ENCODE measurements at regions not wholly inside any gene's neighbourhood (a gene's known extent, or its start where the extent isn't known, plus 50 kb on each side); places are given as distances from the start of the nearest gene placed in this dataset.
"Not testable (repeated sequence)": the region's sequence is repeated elsewhere in the genome, so short reads cannot be mapped to it uniquely, and the experiment has no call there.

DNA sequence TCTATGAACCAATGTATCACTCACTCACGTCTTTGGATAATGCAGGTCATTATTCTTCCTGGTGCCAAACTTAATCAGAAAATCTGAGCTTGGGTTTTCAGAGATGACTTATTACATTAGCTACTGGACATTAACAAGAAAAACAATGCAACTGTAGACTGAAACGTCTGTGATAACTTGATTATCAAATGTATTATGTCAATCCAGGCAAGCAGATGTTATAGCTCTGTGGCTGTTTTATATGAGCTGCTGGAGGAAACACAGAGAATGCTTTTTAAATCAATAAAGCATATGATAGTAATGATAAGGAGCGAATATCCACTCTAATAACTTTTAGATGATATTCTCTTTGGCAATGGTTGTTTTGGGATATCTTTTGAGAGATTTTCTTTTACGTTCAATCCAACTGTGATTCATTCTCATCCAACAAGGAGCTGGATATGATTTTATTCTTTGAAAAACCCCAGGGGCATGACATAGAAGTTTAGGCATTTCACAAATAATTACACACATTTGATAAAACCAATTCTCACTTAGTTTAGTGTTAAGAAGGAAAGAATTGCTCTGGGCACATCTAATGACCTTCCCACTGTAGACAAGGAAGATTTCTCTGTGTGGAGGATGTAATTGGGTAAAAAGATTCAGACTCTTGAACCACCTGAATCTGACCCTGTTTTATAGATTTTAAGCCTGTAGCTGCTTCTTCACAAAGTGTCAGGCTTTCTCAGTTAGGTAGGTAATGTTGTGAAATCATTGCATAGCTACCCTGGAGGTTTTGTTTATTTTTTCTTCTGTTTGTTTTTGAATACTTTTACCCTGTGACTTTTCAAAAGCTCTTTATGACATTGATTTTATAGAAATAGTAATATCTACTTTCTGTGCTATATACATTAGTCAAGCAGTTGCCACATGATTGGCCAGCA, 1124.7 kb downstream of the DNAJB9 start:
- Histone ChIP-seq H3K27me3 (ENCODE audit: control insufficient read depth, insufficient read depth, low read length) (no peaks in the 10 kb centered on the region), H3K4me3 (ENCODE audit: low read length) (no peak overlapping the region), H3K36me3 (ENCODE audit: control insufficient read depth, insufficient read depth, low read length) (no peaks in the 10 kb centered on the region), H3K9me3 (ENCODE audit: control insufficient read depth, insufficient read depth, low read length) (no peaks in the 10 kb centered on the region), H3K4me1 (ENCODE audit: control insufficient read depth, insufficient read depth, low read length) (no peaks in the 10 kb centered on the region), H3K27ac (ENCODE audit: low read length) (no peak overlapping the region)
- DNase-seq (ENCODE audit: low read depth, low spot score) = no peak
- no CpG with 5 or more reads among the region's 4 CpGs for WGBS (ENCODE audit: insufficient coverage, insufficient read length)

DNA sequence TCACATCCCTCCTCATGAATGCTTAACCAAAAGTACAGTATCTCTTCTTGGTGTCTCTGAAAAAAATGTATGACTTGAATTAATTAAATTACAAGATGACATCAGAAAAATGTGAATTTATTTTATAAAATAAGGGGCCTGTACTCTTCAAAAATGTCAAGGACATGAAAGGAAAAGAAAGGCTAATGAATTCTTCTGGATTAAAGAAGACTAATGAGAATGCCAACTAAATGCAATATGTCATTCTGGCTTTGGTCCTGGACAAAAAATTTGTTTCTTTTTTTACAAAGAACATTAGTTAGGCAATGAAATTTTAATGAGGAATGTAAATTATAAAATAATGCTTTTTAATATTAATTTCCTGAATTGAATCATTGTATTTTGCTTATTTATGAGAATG, 1125.7 kb downstream of the DNAJB9 start:
- no peak overlapping the region for H3K27ac ChIP-seq (ENCODE audit: low read length)
- no peaks in the 10 kb centered on the region for H3K9me3 ChIP-seq (ENCODE audit: control insufficient read depth, insufficient read depth, low read length)
- H3K36me3 ChIP-seq (ENCODE audit: control insufficient read depth, insufficient read depth, low read length) = no peaks in the 10 kb centered on the region
- no peak for DNase-seq (ENCODE audit: low read depth, low spot score)
- H3K4me1 ChIP-seq (ENCODE audit: control insufficient read depth, insufficient read depth, low read length) = no peaks in the 10 kb centered on the region
- H3K4me3 ChIP-seq (ENCODE audit: low read length) = no peak overlapping the region
- no peaks in the 10 kb centered on the region for H3K27me3 ChIP-seq (ENCODE audit: control insufficient read depth, insufficient read depth, low read length)

DNA sequence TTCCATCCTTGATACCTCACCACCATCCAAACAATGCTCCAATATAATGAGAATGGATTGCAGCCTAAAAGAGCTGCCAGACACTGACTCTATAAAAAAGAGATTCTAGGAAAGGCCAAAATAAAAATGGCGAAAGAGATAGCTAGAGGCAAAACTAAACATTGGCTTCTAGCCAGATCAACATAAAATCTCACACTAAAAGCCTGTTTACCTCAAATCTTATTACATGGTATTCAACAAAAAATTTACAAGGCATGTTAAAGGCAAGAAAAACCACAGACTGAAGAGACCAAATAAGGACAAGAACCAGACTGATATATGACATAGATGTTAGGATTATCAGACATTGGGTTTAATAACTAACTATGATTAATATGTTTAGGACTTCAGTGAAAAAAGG, 1127.0 kb downstream of the DNAJB9 start:
- DNase-seq (ENCODE audit: low read depth, low spot score) = no peak
- WGBS (ENCODE audit: insufficient coverage, insufficient read length) = no CpG with 5 or more reads among the region's 1 CpG

DNA sequence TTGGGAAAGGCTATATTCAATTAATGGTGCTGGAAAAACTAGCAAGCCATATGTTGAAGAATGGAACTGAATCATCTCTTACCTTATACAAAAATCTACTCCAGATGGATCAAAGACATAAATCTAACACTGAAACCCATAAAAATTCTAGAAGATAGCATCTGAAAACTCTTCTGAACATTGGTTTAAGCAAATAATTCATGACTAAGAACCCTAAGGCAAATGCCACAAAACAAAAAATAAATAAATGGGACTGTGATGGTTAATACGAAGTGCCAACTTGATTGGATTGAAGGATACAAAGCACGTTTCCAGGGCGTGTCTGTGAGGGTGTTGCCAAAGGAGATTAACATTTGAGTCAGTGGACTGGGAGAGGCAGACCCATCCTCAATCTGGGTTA, 1130.0 kb downstream of the DNAJB9 start:
- DNase-seq (ENCODE audit: low read depth, low spot score) = no peak
- Histone ChIP-seq H3K27ac (ENCODE audit: low read length) (no peak overlapping the region), H3K4me1 (ENCODE audit: control insufficient read depth, insufficient read depth, low read length) (no peaks in the 10 kb centered on the region), H3K9me3 (ENCODE audit: control insufficient read depth, insufficient read depth, low read length) (no peaks in the 10 kb centered on the region), H3K4me3 (ENCODE audit: low read length) (no peak overlapping the region), H3K27me3 (ENCODE audit: control insufficient read depth, insufficient read depth, low read length) (no peaks in the 10 kb centered on the region), H3K36me3 (ENCODE audit: control insufficient read depth, insufficient read depth, low read length) (no peaks in the 10 kb centered on the region)
- WGBS (ENCODE audit: insufficient coverage, insufficient read length) = no CpG with 5 or more reads among the region's 3 CpGs

More for the DNA sequence above, 1127.0 kb downstream of the DNAJB9 start:
- Histone ChIP-seq H3K4me3 (ENCODE audit: low read length) (no peak overlapping the region), H3K36me3 (ENCODE audit: control insufficient read depth, insufficient read depth, low read length) (no peaks in the 10 kb centered on the region), H3K27ac (ENCODE audit: low read length) (no peak overlapping the region), H3K4me1 (ENCODE audit: control insufficient read depth, insufficient read depth, low read length) (no peaks in the 10 kb centered on the region), H3K27me3 (ENCODE audit: control insufficient read depth, insufficient read depth, low read length) (no peaks in the 10 kb centered on the region), H3K9me3 (ENCODE audit: control insufficient read depth, insufficient read depth, low read length) (no peaks in the 10 kb centered on the region)

DNA sequence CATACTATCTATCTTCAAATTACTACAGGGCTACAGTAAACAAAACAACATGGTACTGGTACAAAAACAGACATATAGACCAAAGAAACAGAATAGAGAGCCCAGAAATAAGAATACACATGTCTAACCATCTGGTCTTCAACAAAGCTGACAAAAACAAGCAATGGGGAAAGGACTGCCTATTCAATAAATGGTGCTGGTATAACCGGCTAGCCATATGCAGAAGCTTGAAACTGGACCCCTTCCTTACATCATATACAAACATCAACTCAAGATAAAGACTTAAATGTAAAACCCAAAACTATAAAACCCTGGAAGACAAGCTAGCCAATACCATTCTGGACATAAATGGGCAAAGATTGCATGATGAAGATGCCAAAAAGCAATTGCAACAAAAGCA, 1143.7 kb downstream of the DNAJB9 start:
- no peak for DNase-seq (ENCODE audit: low read depth, low spot score)
- Histone ChIP-seq H3K4me1 (ENCODE audit: control insufficient read depth, insufficient read depth, low read length) (no peaks in the 10 kb centered on the region), H3K9me3 (ENCODE audit: control insufficient read depth, insufficient read depth, low read length) (no peaks in the 10 kb centered on the region), H3K4me3 (ENCODE audit: low read length) (no peak overlapping the region), H3K36me3 (ENCODE audit: control insufficient read depth, insufficient read depth, low read length) (no peaks in the 10 kb centered on the region), H3K27me3 (ENCODE audit: control insufficient read depth, insufficient read depth, low read length) (no peaks in the 10 kb centered on the region), H3K27ac (ENCODE audit: low read length) (no peak overlapping the region)
- no CpG with 5 or more reads among the region's 1 CpG for WGBS (ENCODE audit: insufficient coverage, insufficient read length)

DNA sequence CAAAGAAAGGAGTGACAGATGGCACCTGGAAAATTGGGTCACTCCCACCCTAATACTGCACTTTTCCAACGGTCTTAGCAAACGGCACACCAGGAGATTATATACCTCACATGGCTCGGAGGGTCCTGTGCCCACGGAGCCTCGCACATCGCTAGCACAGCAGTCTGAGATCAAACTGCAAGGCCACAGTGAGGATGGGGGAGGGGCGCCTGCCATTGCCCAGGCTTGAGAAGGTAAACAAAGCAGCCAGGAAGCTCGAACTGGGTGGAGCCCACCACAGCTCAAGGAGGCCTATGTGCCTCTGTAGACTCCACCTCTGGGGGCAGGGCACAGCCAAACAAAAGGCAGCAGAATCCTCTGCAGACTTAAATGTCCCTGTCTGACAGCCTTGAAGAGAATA, 1149.7 kb downstream of the DNAJB9 start:
- not testable (repeated sequence) for H3K27me3 ChIP-seq (ENCODE audit: control insufficient read depth, insufficient read depth, low read length); DNase-seq (ENCODE audit: low read depth, low spot score); H3K36me3 ChIP-seq (ENCODE audit: control insufficient read depth, insufficient read depth, low read length); H3K27ac ChIP-seq (ENCODE audit: low read length); H3K4me1 ChIP-seq (ENCODE audit: control insufficient read depth, insufficient read depth, low read length); H3K4me3 ChIP-seq (ENCODE audit: low read length); H3K9me3 ChIP-seq (ENCODE audit: control insufficient read depth, insufficient read depth, low read length)
- WGBS (ENCODE audit: insufficient coverage, insufficient read length) = no CpG with 5 or more reads among the region's 8 CpGs

DNA sequence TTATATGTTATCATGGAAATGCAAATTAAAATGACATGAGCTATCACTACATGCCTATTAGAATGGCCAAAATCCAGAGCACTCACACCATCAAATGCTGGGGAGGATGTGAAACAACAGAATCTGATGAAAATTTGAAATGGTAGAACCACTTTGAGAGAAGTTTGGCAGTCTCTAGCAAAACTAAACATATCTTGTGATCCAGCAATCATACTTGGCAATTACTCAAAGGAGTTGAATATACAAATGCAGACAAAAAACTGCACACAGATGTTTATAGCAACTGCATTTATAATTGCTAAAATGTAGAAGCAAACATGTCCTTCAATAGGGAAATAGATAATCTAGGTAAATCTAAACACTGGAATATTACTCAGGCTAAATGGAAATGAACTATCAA, 1164.9 kb downstream of the DNAJB9 start:
- no peak overlapping the region for H3K4me3 ChIP-seq (ENCODE audit: low read length)
- H3K4me1 ChIP-seq (ENCODE audit: control insufficient read depth, insufficient read depth, low read length) = no peaks in the 10 kb centered on the region
- H3K27ac ChIP-seq (ENCODE audit: low read length) = no peak overlapping the region
- H3K36me3 ChIP-seq (ENCODE audit: control insufficient read depth, insufficient read depth, low read length) = no peaks in the 10 kb centered on the region
- DNase-seq (ENCODE audit: low read depth, low spot score) = no peak
- H3K27me3 ChIP-seq (ENCODE audit: control insufficient read depth, insufficient read depth, low read length) = no peaks in the 10 kb centered on the region
- H3K9me3 ChIP-seq (ENCODE audit: control insufficient read depth, insufficient read depth, low read length) = no peaks in the 10 kb centered on the region

DNA sequence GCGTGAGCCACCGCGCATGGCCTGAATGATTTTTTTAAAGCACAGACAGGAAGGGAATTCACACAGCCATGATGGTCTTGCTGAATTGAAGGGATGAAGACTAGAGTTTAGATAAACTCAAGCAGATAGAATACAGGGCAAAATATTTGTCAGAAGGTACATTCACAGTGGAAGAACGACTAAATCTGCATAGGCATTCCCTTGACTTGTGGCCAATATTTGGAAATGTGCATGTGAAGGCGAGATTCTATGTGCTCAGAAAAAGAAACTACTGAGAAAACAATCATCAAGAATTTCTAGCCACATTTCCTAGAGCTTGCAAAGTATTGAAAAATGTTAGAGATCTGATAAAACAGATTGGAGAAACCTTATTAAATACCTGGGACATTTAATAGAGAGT, 1166.2 kb downstream of the DNAJB9 start:
- H3K27me3 ChIP-seq (ENCODE audit: control insufficient read depth, insufficient read depth, low read length) = no peaks in the 10 kb centered on the region
- no peaks in the 10 kb centered on the region for H3K4me1 ChIP-seq (ENCODE audit: control insufficient read depth, insufficient read depth, low read length)
- WGBS (ENCODE audit: insufficient coverage, insufficient read length) = no CpG with 5 or more reads among the region's 5 CpGs
- no peak overlapping the region for H3K4me3 ChIP-seq (ENCODE audit: low read length)
- H3K36me3 ChIP-seq (ENCODE audit: control insufficient read depth, insufficient read depth, low read length) = no peaks in the 10 kb centered on the region
- no peak overlapping the region for H3K27ac ChIP-seq (ENCODE audit: low read length)
- H3K9me3 ChIP-seq (ENCODE audit: control insufficient read depth, insufficient read depth, low read length) = no peaks in the 10 kb centered on the region
- DNase-seq (ENCODE audit: low read depth, low spot score) = no peak

DNA sequence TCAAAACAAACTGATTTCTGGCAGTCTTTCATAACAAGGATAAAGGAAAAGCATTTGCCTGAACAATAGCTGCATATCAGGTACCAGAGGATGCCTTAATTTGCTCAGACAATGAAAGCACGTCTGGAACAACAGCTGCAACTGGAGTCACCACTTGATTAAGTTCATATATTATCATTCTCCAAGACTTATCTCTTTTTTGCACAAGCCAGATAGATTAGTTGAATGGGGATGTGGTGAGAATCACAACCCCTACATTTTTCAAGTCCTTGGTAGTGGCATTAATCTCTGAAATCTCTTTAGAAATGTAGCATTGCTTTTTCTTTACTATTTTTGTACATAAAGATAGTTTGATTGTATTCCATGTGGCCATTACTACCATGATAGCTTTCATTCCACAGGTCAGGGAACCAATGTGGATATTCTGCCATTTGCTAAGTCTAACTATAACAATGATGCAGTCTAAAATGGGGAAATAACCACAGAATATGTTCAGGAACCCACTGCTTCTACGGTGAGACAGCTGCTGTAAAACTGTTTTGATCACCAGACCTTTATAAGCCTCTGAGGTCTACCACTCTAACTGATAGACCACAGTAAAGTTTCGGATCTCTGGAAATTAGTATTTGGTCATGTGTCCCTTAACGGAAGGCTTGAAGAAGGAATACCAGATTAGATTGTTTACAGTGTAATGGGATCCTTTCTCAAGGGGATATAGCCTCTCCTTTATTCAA, 1176.2 kb downstream of the DNAJB9 start:
- DNase-seq (ENCODE audit: low read depth, low spot score) = no peak
- no peaks in the 10 kb centered on the region for H3K36me3 ChIP-seq (ENCODE audit: control insufficient read depth, insufficient read depth, low read length)
- H3K27ac ChIP-seq (ENCODE audit: low read length) = no peak overlapping the region
- WGBS (ENCODE audit: insufficient coverage, insufficient read length) = no CpG with 5 or more reads among the region's 4 CpGs
- no peak overlapping the region for H3K4me3 ChIP-seq (ENCODE audit: low read length)
- no peaks in the 10 kb centered on the region for H3K27me3 ChIP-seq (ENCODE audit: control insufficient read depth, insufficient read depth, low read length)
- no peaks in the 10 kb centered on the region for H3K9me3 ChIP-seq (ENCODE audit: control insufficient read depth, insufficient read depth, low read length)
- no peaks in the 10 kb centered on the region for H3K4me1 ChIP-seq (ENCODE audit: control insufficient read depth, insufficient read depth, low read length)

DNA sequence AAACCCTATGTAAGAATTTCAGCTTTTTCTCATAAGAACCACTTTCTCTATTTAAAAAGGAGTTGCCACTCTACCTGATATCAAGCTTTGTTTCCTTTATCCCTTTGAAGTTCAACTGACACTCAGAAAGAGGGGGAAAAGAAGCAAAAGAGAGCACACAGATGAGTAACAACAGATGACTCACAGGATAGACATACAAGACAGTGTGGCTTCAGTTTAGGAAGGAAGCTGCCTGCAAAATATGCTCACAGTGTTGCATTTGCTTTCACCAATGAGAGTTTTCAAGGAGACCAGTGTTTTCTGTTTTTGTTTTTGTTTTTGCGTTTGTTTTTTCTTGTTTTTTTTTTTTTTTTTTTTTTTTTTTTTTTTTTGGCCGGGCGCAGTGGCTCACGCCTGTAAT, 1181.6 kb downstream of the DNAJB9 start:
- H3K9me3 ChIP-seq (ENCODE audit: control insufficient read depth, insufficient read depth, low read length) = no peaks in the 10 kb centered on the region
- no peak overlapping the region for H3K4me3 ChIP-seq (ENCODE audit: low read length)
- no peaks in the 10 kb centered on the region for H3K27me3 ChIP-seq (ENCODE audit: control insufficient read depth, insufficient read depth, low read length)
- WGBS (ENCODE audit: insufficient coverage, insufficient read length) = no CpG with 5 or more reads among the region's 4 CpGs
- no peaks in the 10 kb centered on the region for H3K36me3 ChIP-seq (ENCODE audit: control insufficient read depth, insufficient read depth, low read length)
- no peak for DNase-seq (ENCODE audit: low read depth, low spot score)
- no peak overlapping the region for H3K27ac ChIP-seq (ENCODE audit: low read length)
- H3K4me1 ChIP-seq (ENCODE audit: control insufficient read depth, insufficient read depth, low read length) = no peaks in the 10 kb centered on the region

DNA sequence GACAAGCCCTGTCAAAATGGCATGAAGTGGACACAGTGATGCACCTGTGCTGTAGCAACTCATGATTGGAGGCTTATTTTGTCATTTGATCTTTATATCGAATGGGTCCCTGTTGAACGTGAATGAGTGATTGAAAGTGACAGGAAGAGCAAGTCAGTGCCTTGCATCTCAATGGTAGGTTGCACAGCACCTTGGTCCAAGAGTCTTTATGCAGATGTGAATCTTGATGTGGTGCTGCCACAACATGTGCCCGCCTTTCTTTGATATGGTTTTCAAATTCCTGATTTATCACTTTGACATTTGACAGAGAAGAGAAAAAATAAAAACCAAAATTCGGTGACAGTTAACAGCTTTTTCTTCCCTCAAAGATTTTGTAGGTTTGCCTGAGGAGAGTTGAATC, 1182.4 kb downstream of the DNAJB9 start:
- WGBS (ENCODE audit: insufficient coverage, insufficient read length) = no CpG with 5 or more reads among the region's 4 CpGs
- Histone ChIP-seq H3K4me3 (ENCODE audit: low read length) (no peak overlapping the region), H3K36me3 (ENCODE audit: control insufficient read depth, insufficient read depth, low read length) (no peaks in the 10 kb centered on the region), H3K9me3 (ENCODE audit: control insufficient read depth, insufficient read depth, low read length) (no peaks in the 10 kb centered on the region), H3K27me3 (ENCODE audit: control insufficient read depth, insufficient read depth, low read length) (no peaks in the 10 kb centered on the region), H3K27ac (ENCODE audit: low read length) (no peak overlapping the region), H3K4me1 (ENCODE audit: control insufficient read depth, insufficient read depth, low read length) (no peaks in the 10 kb centered on the region)
- DNase-seq (ENCODE audit: low read depth, low spot score) = no peak
